HCT116 (cell line): ENCODE measurements at regions not wholly inside any gene's neighbourhood (a gene's known extent, or its start where the extent isn't known, plus 50 kb on each side); places are given as distances from the start of the nearest gene placed in this dataset.

ENCODE experiments used
- ATAC-seq: fragments of 200-7000 bp; cut with Tn5 transposase; 2 replicates; pipeline ENCODE4 v1.9.1; 2020; ENCODE audit warnings: mild to moderate bottlenecking, moderate library complexity
- BruUV-seq: library from RNA; stranded (reverse); fragments of 400-500 nt; replicated peaks from 2 replicates; lab custom pipeline; 2021; lab: Mats Ljungman, UMichigan
- CTCF ChIA-PET: fragments of 300-600 bp; sonication (Branson Sonifier 250); formaldehyde crosslinking; loops from one replicate; lab custom pipeline; 2021; ENCODE audit warnings: antibody characterized with exemption; lab: Charles Lee
- POLR2A ChIA-PET: fragments of 300-600, 350-600 bp; sonication (Branson Sonifier 250); formaldehyde crosslinking; loops from one replicate; lab custom pipeline; 2021; ENCODE audit warnings: antibody characterized with exemption; lab: Charles Lee
- RAD21 ChIA-PET, 2 experiments: fragments of 300-600 bp; sonication (Branson Sonifier 250); formaldehyde crosslinking; loops; one replicate each; lab custom pipeline; 2023; ENCODE audit warnings: low total read pairs in 2 of 2; ENCODE audit not compliant: uncharacterized antibody in 2 of 2, unreplicated experiment in 2 of 2, low non-redundant PET in 1 of 2; lab: Charles Lee
- DNase-seq: peaks from one replicate; pipeline ENCODE4 v3.0.0-alpha.2; 2010; ENCODE audit warnings: low read depth, low spot score
- H2AFZ ChIP-seq: fragments of 200-600 bp; shearing (Covaris generic), sonication (generic); 2 replicates; pipeline ENCODE4 v1.6.1; 2017; ENCODE audit warnings: low read depth, mixed run types, mixed read lengths, antibody characterized with exemption, low read length; ENCODE audit not compliant: poor library complexity, severe bottlenecking
- H3K27ac ChIP-seq: 2 replicates; pipeline ENCODE4 v1.5.1; 2012; ENCODE audit warnings: low read depth, low read length
- H3K27me3 ChIP-seq: fragments of 200-600 bp; sonication (generic); 2 replicates; pipeline ENCODE4 v1.6.1; 2016; ENCODE audit warnings: mixed run types, low read length, mixed read lengths; ENCODE audit not compliant: insufficient read depth
- H3K36me3 ChIP-seq, 2 experiments: fragments of 200-500 bp in 1 of 2; fragments of 200-600 bp in 1 of 2; sonication (Bioruptor generic) in 1 of 2; sonication (generic) in 1 of 2; 2 replicates each; pipeline versions ENCODE4 v1.5.1 to v1.6.1; 2014 to 2016; ENCODE audit warnings: low read length in 2 of 2, inconsistent platforms in 1 of 2, mixed read lengths in 1 of 2, mixed run types in 1 of 2; ENCODE audit not compliant: insufficient read depth in 2 of 2, control insufficient read depth in 1 of 2
- H3K4me1 ChIP-seq, 2 experiments: fragments of 200-600 bp in 1 of 2; sonication (generic) in 1 of 2; 2 replicates each; pipeline versions ENCODE4 v1.5.1 to v1.6.1; 2012 to 2017; ENCODE audit warnings: low read length in 2 of 2, inconsistent platforms in 1 of 2, mild to moderate bottlenecking in 1 of 2, mixed read lengths in 1 of 2, mixed run types in 1 of 2, moderate library complexity in 1 of 2; ENCODE audit not compliant: insufficient read depth in 2 of 2, control insufficient read depth in 1 of 2
- H3K4me2 ChIP-seq: fragments of 200-600 bp; sonication (generic); 2 replicates; pipeline ENCODE4 v1.6.1; 2017; ENCODE audit warnings: mixed run types, low read length, mixed read lengths
- H3K4me3 ChIP-seq, 2 experiments: fragments of 200-600 bp in 1 of 2; sonication (generic) in 1 of 2; replicated peaks in 1 of 2; 2 replicates each; pipeline ENCODE4 v1.5.1; 2011 to 2016; ENCODE audit warnings: low read length in 2 of 2, control low read depth in 1 of 2, low read depth in 1 of 2, mild to moderate bottlenecking in 1 of 2, mixed read lengths in 1 of 2, mixed run types in 1 of 2
- H3K79me2 ChIP-seq: fragments of 200-600 bp; sonication (generic); 2 replicates; pipeline ENCODE4 v1.6.1; 2017; ENCODE audit warnings: mild to moderate bottlenecking, mixed run types, low read length, moderate library complexity, mixed read lengths; ENCODE audit not compliant: insufficient read depth
- H3K9ac ChIP-seq: fragments of 200-600 bp; sonication (generic); 2 replicates; pipeline ENCODE4 v1.6.1; 2016; ENCODE audit warnings: low read length, mixed read lengths
- H3K9me2 ChIP-seq: fragments of 200-600 bp; sonication (generic), shearing (Covaris generic); 2 replicates; pipeline ENCODE4 v1.6.1; 2017; ENCODE audit warnings: mixed run types, mild to moderate bottlenecking, moderate library complexity; ENCODE audit not compliant: insufficient read depth
- H3K9me3 ChIP-seq, 2 experiments: fragments of 200-500 bp in 1 of 2; fragments of 200-600 bp in 1 of 2; sonication (Bioruptor generic) in 1 of 2; sonication (generic) in 1 of 2; 2 replicates each; pipeline ENCODE4 v1.6.1; 2014 to 2017; ENCODE audit warnings: low read length in 2 of 2, mixed read lengths in 2 of 2, inconsistent platforms in 1 of 2, low read depth in 1 of 2, mild to moderate bottlenecking in 1 of 2, mixed run types in 1 of 2, moderate library complexity in 1 of 2; ENCODE audit not compliant: control insufficient read depth in 1 of 2, insufficient read depth in 1 of 2
- H4K20me1 ChIP-seq: fragments of 200-600 bp; sonication (generic), shearing (Covaris generic); 2 replicates; pipeline ENCODE4 v1.6.1; 2017; ENCODE audit warnings: mixed run types, mild to moderate bottlenecking, moderate library complexity; ENCODE audit not compliant: insufficient read depth
- CEBPB ChIP-seq: IDR thresholded peaks from 2 replicates; pipeline ENCODE4 v1.6.1; 2012; ENCODE audit warnings: low read depth
- FOSL1 ChIP-seq: IDR thresholded peaks from 2 replicates; pipeline ENCODE4 v1.6.1; 2012; ENCODE audit warnings: low read depth
- POLR2A ChIP-seq: IDR thresholded peaks from 2 replicates; pipeline ENCODE4 v1.7.0; 2011; ENCODE audit warnings: borderline replicate concordance; ENCODE audit not compliant: insufficient read depth, insufficient read length; ENCODE audit errors: extremely low read depth
- SIN3A ChIP-seq: IDR thresholded peaks from 2 replicates; pipeline ENCODE4 v1.6.1; 2012; ENCODE audit warnings: low read depth
- SP1 ChIP-seq: IDR thresholded peaks from 2 replicates; pipeline ENCODE4 v1.6.1; 2012; ENCODE audit warnings: low read depth
- ZFX ChIP-seq: fragments of 450-650 bp; IDR thresholded peaks from 2 replicates; pipeline ENCODE4 v1.6.1; 2017
- ZNF274 ChIP-seq: fragments of 200-500 bp; sonication (Bioruptor generic); IDR thresholded peaks from 2 replicates; pipeline ENCODE4 v1.6.1; 2014; ENCODE audit warnings: mild to moderate bottlenecking, low read depth, low read length, inconsistent platforms
- intact Hi-C: fragments of 100-400 bp; cut with micrococcal nuclease; formaldehyde crosslinking; loops from 2 replicates; pipeline ENCODE4 v1.10.0; 2022
- TF ChIP-seq, protein P1 (sequence below): IDR thresholded peaks from 2 replicates; pipeline ENCODE4 v1.6.1; 2012
- TF ChIP-seq, protein P2 (sequence below), 3 experiments: fragments of 200-600 bp in 1 of 3; sonication (generic) in 1 of 3; IDR thresholded peaks in 2 of 3; conservative IDR thresholded peaks in 1 of 3; 2 replicates each; pipeline ENCODE4 v1.5.1; 2012 to 2017; ENCODE audit warnings: low read depth in 2 of 3, low read length in 2 of 3, antibody characterized with exemption in 1 of 3, borderline replicate concordance in 1 of 3, control low read depth in 1 of 3, mild to moderate bottlenecking in 1 of 3, mixed read lengths in 1 of 3, mixed run types in 1 of 3, moderate library complexity in 1 of 3; ENCODE audit not compliant: insufficient read depth in 1 of 3
- TF ChIP-seq, protein P3 (sequence below): IDR thresholded peaks from 2 replicates; pipeline ENCODE4 v1.6.1; 2012; ENCODE audit warnings: low read depth

DNA sequence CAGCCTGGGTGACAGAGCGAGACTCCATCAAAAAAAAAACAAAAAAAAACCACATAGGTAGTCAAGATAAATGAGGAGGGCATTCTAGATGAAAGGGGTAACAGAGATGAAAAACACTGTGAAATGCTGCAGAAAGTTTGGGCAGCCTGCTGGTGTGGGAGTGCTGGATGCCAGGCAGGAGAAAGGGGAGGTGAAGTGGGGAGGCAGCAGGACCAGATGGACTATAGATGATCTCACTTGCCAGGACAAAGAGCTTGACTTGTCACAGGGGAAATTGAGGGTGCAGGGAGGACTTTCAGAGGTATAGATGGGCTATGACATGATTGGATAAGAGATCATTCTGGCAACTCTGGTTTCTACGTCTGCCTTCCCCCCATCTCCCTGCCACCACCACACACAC is 519.7 kb upstream of the ZFP42 start:
- no peaks in the 10 kb centered on the region for H4K20me1 ChIP-seq
- TF ChIP-seq, protein P1, sequence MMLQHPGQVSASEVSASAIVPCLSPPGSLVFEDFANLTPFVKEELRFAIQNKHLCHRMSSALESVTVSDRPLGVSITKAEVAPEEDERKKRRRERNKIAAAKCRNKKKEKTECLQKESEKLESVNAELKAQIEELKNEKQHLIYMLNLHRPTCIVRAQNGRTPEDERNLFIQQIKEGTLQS = no peak
- TF ChIP-seq ZNF274 (no peak), FOSL1 (no peak), SP1 (no peak), SIN3A (no peak), ZFX (no peak), POLR2A (no peak), CEBPB (no peak)
- TF ChIP-seq, protein P2, sequence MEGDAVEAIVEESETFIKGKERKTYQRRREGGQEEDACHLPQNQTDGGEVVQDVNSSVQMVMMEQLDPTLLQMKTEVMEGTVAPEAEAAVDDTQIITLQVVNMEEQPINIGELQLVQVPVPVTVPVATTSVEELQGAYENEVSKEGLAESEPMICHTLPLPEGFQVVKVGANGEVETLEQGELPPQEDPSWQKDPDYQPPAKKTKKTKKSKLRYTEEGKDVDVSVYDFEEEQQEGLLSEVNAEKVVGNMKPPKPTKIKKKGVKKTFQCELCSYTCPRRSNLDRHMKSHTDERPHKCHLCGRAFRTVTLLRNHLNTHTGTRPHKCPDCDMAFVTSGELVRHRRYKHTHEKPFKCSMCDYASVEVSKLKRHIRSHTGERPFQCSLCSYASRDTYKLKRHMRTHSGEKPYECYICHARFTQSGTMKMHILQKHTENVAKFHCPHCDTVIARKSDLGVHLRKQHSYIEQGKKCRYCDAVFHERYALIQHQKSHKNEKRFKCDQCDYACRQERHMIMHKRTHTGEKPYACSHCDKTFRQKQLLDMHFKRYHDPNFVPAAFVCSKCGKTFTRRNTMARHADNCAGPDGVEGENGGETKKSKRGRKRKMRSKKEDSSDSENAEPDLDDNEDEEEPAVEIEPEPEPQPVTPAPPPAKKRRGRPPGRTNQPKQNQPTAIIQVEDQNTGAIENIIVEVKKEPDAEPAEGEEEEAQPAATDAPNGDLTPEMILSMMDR (IDR thresholded peaks at IDR 0.05 in 2 of 3, conservative IDR thresholded peaks at IDR 0.05 in 1 of 3; ENCODE audit: borderline replicate concordance in 1 of 3, insufficient read depth in 1 of 3, low read depth in 2 of 3, low read length in 2 of 3) = no peak
- TF ChIP-seq, protein P3, sequence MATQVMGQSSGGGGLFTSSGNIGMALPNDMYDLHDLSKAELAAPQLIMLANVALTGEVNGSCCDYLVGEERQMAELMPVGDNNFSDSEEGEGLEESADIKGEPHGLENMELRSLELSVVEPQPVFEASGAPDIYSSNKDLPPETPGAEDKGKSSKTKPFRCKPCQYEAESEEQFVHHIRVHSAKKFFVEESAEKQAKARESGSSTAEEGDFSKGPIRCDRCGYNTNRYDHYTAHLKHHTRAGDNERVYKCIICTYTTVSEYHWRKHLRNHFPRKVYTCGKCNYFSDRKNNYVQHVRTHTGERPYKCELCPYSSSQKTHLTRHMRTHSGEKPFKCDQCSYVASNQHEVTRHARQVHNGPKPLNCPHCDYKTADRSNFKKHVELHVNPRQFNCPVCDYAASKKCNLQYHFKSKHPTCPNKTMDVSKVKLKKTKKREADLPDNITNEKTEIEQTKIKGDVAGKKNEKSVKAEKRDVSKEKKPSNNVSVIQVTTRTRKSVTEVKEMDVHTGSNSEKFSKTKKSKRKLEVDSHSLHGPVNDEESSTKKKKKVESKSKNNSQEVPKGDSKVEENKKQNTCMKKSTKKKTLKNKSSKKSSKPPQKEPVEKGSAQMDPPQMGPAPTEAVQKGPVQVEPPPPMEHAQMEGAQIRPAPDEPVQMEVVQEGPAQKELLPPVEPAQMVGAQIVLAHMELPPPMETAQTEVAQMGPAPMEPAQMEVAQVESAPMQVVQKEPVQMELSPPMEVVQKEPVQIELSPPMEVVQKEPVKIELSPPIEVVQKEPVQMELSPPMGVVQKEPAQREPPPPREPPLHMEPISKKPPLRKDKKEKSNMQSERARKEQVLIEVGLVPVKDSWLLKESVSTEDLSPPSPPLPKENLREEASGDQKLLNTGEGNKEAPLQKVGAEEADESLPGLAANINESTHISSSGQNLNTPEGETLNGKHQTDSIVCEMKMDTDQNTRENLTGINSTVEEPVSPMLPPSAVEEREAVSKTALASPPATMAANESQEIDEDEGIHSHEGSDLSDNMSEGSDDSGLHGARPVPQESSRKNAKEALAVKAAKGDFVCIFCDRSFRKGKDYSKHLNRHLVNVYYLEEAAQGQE = no peak
- H3K4me2 ChIP-seq = no peak overlapping the region
- no peaks in the 10 kb centered on the region for H3K79me2 ChIP-seq
- no peak for ATAC-seq
- CTCF ChIA-PET = no interaction called here
- H3K27ac ChIP-seq = no peak overlapping the region
- H3K4me1 ChIP-seq = no peaks in the 10 kb centered on the region
- intact Hi-C loops = no loop called here
- no peaks in the 10 kb centered on the region for H3K36me3 ChIP-seq
- POLR2A ChIA-PET = no interaction called here
- H2AFZ ChIP-seq = no peak overlapping the region
- no TSS peak for BruUV-seq
- no peaks in the 10 kb centered on the region for H3K27me3 ChIP-seq
- no peak overlapping the region for H3K4me3 ChIP-seq
- RAD21 ChIA-PET = no interaction called here
- H3K9me2 ChIP-seq = no peaks in the 10 kb centered on the region
- H3K9ac ChIP-seq = no peak overlapping the region
- H3K9me3 ChIP-seq = no peaks in the 10 kb centered on the region
- no peak for DNase-seq
